HEK293T (cell line): ENCODE measurements at regions not wholly inside any gene's neighbourhood (a gene's known extent, or its start where the extent isn't known, plus 50 kb on each side); places are given as distances from the start of the nearest gene placed in this dataset.

Experiments used
- CTCF ChIA-PET: fragments of 350-600 bp; formaldehyde crosslinking; extraction: SDS; loops from one replicate; lab custom pipeline; 2021; ENCODE audit warnings: antibody characterized with exemption, inconsistent platforms; lab: Yijun Ruan, JAX
- POLR2A ChIA-PET: fragments of 350-600 bp; formaldehyde crosslinking; extraction: SDS; loops from one replicate; lab custom pipeline; 2020; ENCODE audit warnings: antibody characterized with exemption, inconsistent platforms; lab: Yijun Ruan, JAX
- DNase-seq: peaks from one replicate; pipeline ENCODE4 v3.0.0; 2012; ENCODE audit warnings: mixed read lengths; ENCODE audit errors: extremely low spot score
- ARNT ChIP-seq: fragments of 450-650 bp; IDR thresholded peaks from 2 replicates; pipeline ENCODE4 v1.6.1; 2017; ENCODE audit warnings: mild to moderate bottlenecking
- BHLHE40 ChIP-seq: fragments of 450-650 bp; IDR thresholded peaks from 2 replicates; pipeline ENCODE4 v1.6.1; 2016; ENCODE audit warnings: mild to moderate bottlenecking, moderate library complexity, borderline replicate concordance
- CTBP1 ChIP-seq: fragments of 450-650 bp; IDR thresholded peaks from 2 replicates; pipeline ENCODE4 v1.6.1; 2016; ENCODE audit warnings: borderline replicate concordance
- ELF4 ChIP-seq: fragments of 450-650 bp; IDR thresholded peaks from 2 replicates; pipeline ENCODE4 v1.6.1; 2017; ENCODE audit warnings: antibody characterized with exemption
- FOXA1 ChIP-seq: fragments of 450-650 bp; IDR thresholded peaks from 2 replicates; pipeline ENCODE4 v1.6.1; 2016; ENCODE audit warnings: mild to moderate bottlenecking
- FOXK2 ChIP-seq: fragments of 450-650 bp; IDR thresholded peaks from 2 replicates; pipeline ENCODE4 v1.6.1; 2016; ENCODE audit warnings: mild to moderate bottlenecking
- FOXM1 ChIP-seq: fragments of 450-650 bp; IDR thresholded peaks from 2 replicates; pipeline ENCODE4 v1.6.1; 2017; ENCODE audit warnings: mild to moderate bottlenecking, borderline replicate concordance
- HDGF ChIP-seq: fragments of 450-650 bp; IDR thresholded peaks from 2 replicates; pipeline ENCODE4 v1.6.1; 2017; ENCODE audit warnings: antibody characterized with exemption, borderline replicate concordance
- L3MBTL2 ChIP-seq: fragments of 450-650 bp; conservative IDR thresholded peaks from 2 replicates; pipeline ENCODE4 v1.6.1; 2016; ENCODE audit warnings: mild to moderate bottlenecking
- LEF1 ChIP-seq: fragments of 450-650 bp; IDR thresholded peaks from 2 replicates; pipeline ENCODE4 v1.6.1; 2017; ENCODE audit warnings: mild to moderate bottlenecking, borderline replicate concordance
- NFRKB ChIP-seq: fragments of 450-650 bp; IDR thresholded peaks from 2 replicates; pipeline ENCODE4 v1.6.1; 2016; ENCODE audit warnings: mild to moderate bottlenecking, moderate library complexity
- PKNOX1 ChIP-seq: fragments of 450-650 bp; IDR thresholded peaks from 2 replicates; pipeline ENCODE4 v1.6.1; 2016
- SP1 ChIP-seq: fragments of 450-650 bp; IDR thresholded peaks from 2 replicates; pipeline ENCODE4 v1.6.1; 2017
- SUZ12 ChIP-seq: fragments of 450-650 bp; IDR thresholded peaks from 2 replicates; pipeline ENCODE4 v1.6.1; 2016; ENCODE audit warnings: mild to moderate bottlenecking
- TARDBP ChIP-seq: fragments of 450-650 bp; IDR thresholded peaks from 2 replicates; pipeline ENCODE4 v1.6.1; 2016
- ZNF384 ChIP-seq: fragments of 450-650 bp; IDR thresholded peaks from 2 replicates; pipeline ENCODE4 v1.6.1; 2016

DNA sequence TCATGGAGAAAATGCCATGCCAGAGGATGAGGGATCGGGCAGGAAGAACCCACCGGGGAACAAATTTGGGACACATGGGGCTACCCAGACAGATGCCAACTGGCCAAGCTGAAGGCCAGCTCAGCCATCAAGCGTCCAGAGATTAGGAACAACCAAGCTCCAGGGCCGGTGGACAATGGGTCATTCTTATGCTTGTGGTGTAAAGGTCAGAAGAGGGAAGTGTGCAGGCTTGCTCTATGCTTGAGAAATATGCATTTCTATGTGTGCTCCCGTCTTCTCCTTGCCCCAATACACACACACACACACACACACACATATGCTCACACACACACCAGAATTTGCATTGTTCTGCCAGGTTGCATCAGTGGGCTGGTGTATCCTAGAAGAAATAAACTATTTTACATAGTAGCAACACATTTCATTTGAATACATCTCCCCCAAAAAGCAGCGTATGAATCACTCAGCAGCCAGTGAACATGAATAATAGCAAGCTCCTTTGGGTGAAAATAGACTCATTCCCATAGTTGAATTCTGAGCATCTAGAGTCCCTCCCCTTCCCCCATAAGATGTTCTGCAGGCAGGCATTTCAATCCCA lies 201.9 kb upstream of the PPARGC1A start:
- no peak for DNase-seq
- POLR2A ChIA-PET = interaction anchor here (0.6 kb wide), 1 partner anchor 66 kb away, joined by 3 read pairs; no protein-coding TSS in a partner anchor
- CTCF ChIA-PET = no interaction called here
- TF ChIP-seq BHLHE40 = no peak
- no peak for TF ChIP-seq NFRKB
- TF ChIP-seq FOXM1 = no peak
- TF ChIP-seq CTBP1 = no peak
- TF ChIP-seq ELF4 = no peak
- TF ChIP-seq ARNT = no peak
- TF ChIP-seq PKNOX1 = no peak
- no peak for TF ChIP-seq SUZ12
- TF ChIP-seq HDGF = no peak
- TF ChIP-seq ZNF384 = no peak
- TF ChIP-seq TARDBP = no peak
- TF ChIP-seq FOXA1 = no peak
- no peak for TF ChIP-seq LEF1
- no peak for TF ChIP-seq FOXK2
- no peak for TF ChIP-seq L3MBTL2
- TF ChIP-seq SP1 = no peak

- DNase-seq = no peak
- TF ChIP-seq NFRKB (no peak), FOXK2 (no peak), ZNF384 (no peak), FOXM1 (no peak), PKNOX1 (no peak), CTBP1 (no peak), SUZ12 (no peak), TARDBP (no peak), L3MBTL2 (no peak), SP1 (no peak)
- ChIA-PET CTCF (no interaction called here), POLR2A (no interaction called here)
Observed at GRCh38 chr4:24089851-24090534, 200.1 kb upstream of the PPARGC1A start.

- POLR2A ChIA-PET = no interaction called here
Observed at GRCh38 chr4:24080871-24081270, 191.0 kb upstream of the PPARGC1A start.

GRCh38 chr4:24078347-24078962 lies 188.6 kb upstream of the PPARGC1A start:
- CTCF ChIA-PET = no interaction called here
- DNase-seq = no peak
- POLR2A ChIA-PET = no interaction called here
- no peak for TF ChIP-seq FOXM1
- TF ChIP-seq ELF4 = no peak
- TF ChIP-seq PKNOX1 = no peak
- TF ChIP-seq ARNT = no peak
- no peak for TF ChIP-seq CTBP1
- no peak for TF ChIP-seq HDGF
- no peak for TF ChIP-seq SUZ12

More at GRCh38 chr4:24080871-24081270, 191.0 kb upstream of the PPARGC1A start:
- DNase-seq = no peak
- no peak for TF ChIP-seq TARDBP
- TF ChIP-seq FOXA1 = no peak
- no peak for TF ChIP-seq NFRKB
- TF ChIP-seq ZNF384 = no peak
- TF ChIP-seq FOXK2 = no peak
- no peak for TF ChIP-seq L3MBTL2
- TF ChIP-seq ELF4 = no peak
- no peak for TF ChIP-seq ARNT
- no peak for TF ChIP-seq BHLHE40
- no peak for TF ChIP-seq CTBP1
- TF ChIP-seq FOXM1 = no peak
- CTCF ChIA-PET = interaction anchor here (0.5 kb wide), 1 partner anchor 302 kb away, joined by 3 read pairs; no protein-coding TSS in a partner anchor

DNA sequence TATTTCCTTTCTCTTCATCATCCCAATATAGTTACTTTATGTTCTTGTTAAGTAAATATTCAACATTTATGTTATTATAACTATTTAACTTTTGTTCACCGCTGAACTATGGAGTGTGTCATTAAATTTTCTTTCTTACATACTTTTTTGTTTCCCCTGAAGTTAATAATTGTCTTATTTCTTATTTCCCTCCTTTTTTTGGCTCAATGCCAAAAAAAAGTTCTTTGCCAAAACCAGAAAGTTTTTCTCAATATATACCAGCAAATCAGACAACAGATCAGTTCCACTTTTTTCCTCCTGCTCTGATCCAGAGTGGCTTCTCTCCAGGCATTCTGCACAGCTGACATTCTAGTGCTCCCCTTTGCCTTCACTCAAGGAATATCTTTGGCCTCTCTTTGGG lies 187.0 kb upstream of the PPARGC1A start:
- ChIA-PET POLR2A (no interaction called here), CTCF (no interaction called here)
- no peak for DNase-seq
- TF ChIP-seq ARNT = no peak
- TF ChIP-seq FOXK2 = no peak
- TF ChIP-seq PKNOX1 = no peak
- no peak for TF ChIP-seq TARDBP
- TF ChIP-seq FOXA1 = no peak
- no peak for TF ChIP-seq LEF1
- TF ChIP-seq NFRKB = no peak
- TF ChIP-seq CTBP1 = no peak
- TF ChIP-seq BHLHE40 = no peak
- TF ChIP-seq ZNF384 = no peak
- TF ChIP-seq SUZ12 = no peak
- no peak for TF ChIP-seq L3MBTL2
- no peak for TF ChIP-seq ELF4
